ENCODE measurements at regions not wholly inside any gene's neighbourhood (a gene's known extent, or its start where the extent isn't known, plus 50 kb on each side); places are given as distances from the start of the nearest gene placed in this dataset.

DNA sequence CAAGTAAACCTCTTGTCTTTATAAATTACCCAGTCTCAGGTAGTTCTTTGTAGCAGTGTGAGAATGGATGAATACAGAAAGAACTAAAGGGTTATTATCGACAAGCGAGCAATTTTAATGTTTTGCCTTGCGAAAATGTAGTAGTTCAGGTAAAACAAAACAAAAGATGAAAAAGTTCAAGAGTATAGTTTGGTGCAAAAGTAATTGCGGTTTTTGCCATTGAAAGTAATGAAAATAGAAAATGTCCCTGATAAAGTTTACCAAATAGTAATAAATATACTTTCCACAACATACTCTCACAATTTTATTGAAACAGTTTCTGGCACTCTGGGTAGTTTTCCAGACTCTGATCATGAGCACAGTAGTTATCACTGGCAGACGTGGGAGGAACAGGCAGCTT, 71.9 kb upstream of the SLC35B3 start:
- TF ChIP-seq, protein P1, sequence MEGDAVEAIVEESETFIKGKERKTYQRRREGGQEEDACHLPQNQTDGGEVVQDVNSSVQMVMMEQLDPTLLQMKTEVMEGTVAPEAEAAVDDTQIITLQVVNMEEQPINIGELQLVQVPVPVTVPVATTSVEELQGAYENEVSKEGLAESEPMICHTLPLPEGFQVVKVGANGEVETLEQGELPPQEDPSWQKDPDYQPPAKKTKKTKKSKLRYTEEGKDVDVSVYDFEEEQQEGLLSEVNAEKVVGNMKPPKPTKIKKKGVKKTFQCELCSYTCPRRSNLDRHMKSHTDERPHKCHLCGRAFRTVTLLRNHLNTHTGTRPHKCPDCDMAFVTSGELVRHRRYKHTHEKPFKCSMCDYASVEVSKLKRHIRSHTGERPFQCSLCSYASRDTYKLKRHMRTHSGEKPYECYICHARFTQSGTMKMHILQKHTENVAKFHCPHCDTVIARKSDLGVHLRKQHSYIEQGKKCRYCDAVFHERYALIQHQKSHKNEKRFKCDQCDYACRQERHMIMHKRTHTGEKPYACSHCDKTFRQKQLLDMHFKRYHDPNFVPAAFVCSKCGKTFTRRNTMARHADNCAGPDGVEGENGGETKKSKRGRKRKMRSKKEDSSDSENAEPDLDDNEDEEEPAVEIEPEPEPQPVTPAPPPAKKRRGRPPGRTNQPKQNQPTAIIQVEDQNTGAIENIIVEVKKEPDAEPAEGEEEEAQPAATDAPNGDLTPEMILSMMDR (IDR thresholded peaks at IDR 0.05) = no peak
- TF ChIP-seq POLR2AphosphoS5 (IDR thresholded peaks at IDR 0.05; ENCODE audit: insufficient read depth in 1 of 2, low read depth in 1 of 2) = no peak

All from vagina (tissue), 2 donors.